Glomerular endothelial cell (primary cell): ENCODE measurements at regions not wholly inside any gene's neighbourhood (a gene's known extent, or its start where the extent isn't known, plus 50 kb on each side); places are given as distances from the start of the nearest gene placed in this dataset.

Source experiments
- DNase-seq: peaks from one replicate; pipeline ENCODE4 v3.0.0-alpha.2; 2011; ENCODE audit warnings: low read depth, low spot score; ENCODE audit errors: extremely low read depth

- DNase-seq, result no peak
These were observed 108.4 kb downstream of the LSM3 start for GRCh38 chr3:14286887-14287500.

GRCh38 chr3:14288177-14288788 is 109.7 kb downstream of the LSM3 start:
- no peak for DNase-seq

- no peak for DNase-seq
These were observed 110.3 kb downstream of the LSM3 start for GRCh38 chr3:14288833-14289451.

DNA sequence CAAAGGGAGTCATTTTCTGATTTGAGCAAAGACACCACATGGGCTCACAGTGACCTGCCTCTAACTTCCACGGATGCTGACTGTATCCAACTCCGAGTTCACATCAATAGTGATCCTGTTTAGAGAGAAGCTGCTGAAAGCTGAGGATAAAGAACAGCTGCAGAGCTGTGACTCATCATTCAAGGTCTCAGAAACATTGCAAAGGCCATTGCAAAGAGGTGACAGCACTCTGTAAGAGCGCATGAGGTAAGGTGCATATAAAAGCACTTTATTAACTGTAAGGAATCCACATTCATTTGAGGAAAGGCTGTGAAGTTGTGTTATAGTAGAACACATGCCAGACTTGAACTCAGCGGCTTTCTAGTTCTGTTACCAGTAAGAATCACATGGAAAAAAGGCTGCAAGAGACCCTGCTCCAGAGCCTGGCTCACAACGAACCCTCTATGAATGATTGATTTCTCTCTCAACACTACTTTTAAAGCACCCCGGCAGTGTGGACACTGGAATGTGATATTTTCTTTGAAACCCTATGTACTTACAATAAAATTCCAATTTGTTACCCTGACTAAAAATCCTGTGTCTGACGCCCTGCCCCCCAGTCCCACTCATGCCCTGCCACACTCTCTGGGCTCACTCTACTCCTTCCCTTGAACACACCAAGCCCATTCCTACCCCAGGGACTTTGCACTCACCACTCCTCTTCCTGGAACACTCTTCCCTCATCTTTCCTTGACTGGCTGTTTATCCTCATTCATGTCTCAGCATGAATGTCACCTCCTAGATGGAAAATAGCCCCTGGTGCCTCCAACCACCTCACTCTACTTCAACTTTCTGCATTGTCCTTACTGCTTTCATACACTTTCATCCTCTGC is 111.2 kb downstream of the LSM3 start:
- no peak for DNase-seq

GRCh38 chr3:14290631-14291385 is 111.6 kb upstream of the SLC6A6 start:
- DNase-seq, result no peak

- DNase-seq, result no peak
These were observed 107.4 kb upstream of the SLC6A6 start for GRCh38 chr3:14295037-14295436.

GRCh38 chr3:14295801-14296200 is 106.6 kb upstream of the SLC6A6 start:
- no peak for DNase-seq

GRCh38 chr3:14297305-14297704 is 105.1 kb upstream of the SLC6A6 start:
- DNase-seq, result no peak

- DNase-seq, result no peak
These were observed 104.6 kb upstream of the SLC6A6 start for GRCh38 chr3:14297784-14298236.

DNA sequence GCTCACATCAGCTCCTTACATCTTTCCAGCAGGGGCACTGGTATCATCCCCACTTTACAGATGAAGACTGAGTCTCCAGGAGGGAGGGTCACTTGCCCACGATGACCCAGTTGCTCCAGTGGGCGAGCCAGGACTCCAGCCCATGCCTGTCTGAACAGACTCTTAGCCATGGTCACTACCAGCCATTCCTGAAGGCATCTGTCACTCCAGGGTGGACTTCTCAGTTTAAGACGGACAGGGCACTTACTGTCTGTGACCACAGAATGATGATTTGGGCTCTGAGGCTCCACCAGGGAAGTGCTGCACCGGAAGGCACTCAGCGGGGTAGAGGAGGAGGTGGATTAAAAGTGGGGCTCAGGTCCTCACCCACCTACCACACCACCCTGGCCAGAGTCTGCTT is 104.0 kb upstream of the SLC6A6 start:
- no peak for DNase-seq

GRCh38 chr3:14298991-14299555 is 103.3 kb upstream of the SLC6A6 start:
- no peak for DNase-seq

GRCh38 chr3:14299767-14300166 is 102.6 kb upstream of the SLC6A6 start:
- no peak for DNase-seq

GRCh38 chr3:14300721-14301399 is 101.5 kb upstream of the SLC6A6 start:
- DNase-seq, result no peak

DNA sequence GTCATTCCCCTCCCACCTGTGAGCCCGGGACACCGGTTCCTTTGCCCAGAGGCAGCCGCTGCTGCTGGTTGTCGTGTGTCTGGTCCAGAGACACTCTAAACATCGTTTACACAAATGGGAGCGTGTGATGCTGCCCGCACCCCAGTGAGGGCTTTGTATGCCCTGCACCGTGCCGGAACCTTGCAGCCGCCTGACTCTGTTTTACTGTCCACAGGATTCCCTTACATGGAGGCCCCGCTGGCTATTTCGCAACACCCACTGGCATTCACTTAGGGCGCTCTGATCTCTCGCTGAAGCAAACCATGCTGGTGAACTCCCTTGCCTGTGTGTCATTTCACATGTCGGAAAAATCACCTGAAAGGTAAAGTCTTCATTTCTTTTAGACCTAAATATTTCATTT is 100.8 kb upstream of the SLC6A6 start:
- DNase-seq, result no peak

- DNase-seq, result no peak
These were observed 98.9 kb upstream of the SLC6A6 start for GRCh38 chr3:14303336-14304100.

- DNase-seq, result no peak
These were observed 98.0 kb upstream of the SLC6A6 start for GRCh38 chr3:14304101-14305045.

DNA sequence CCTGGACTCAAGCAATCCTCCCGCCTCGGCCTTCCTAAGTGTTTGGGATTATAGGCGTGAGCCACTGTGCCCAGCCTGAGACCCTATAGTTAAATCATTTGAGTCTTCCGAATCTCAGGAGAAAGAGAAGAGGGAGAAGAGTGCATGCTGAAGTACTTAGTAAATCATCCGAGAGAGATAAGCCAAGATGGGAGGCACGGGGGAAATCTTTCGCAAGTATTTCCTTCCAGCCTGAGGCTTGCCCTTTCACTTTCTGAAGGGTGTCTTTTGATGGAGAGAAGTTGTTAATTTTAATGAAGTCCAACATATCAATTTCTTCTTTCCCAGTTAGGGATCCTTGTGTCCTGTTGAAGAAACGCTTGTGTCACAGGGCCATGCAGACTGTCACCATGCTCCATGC is 97.1 kb upstream of the SLC6A6 start:
- DNase-seq, result no peak

DNA sequence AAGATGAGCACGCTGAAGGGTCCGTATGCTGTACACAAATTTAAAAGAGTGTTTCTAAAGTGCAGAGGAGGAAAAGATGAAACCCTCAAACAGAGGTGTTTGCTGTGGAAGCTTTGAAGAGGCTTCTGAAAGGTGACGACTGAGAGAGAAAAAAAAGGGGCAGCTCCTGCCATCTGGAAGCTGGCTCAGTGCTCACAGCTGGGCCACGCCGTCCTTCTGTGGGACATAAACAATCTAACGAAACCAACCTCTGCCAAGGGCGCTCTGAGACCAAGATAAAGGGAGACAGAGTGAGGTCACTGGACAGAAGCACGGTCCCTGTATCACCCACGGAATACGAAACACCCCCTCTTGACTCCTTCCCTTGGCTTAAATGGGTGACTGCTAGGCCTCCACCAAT is 96.3 kb upstream of the SLC6A6 start:
- DNase-seq, result no peak
